H7 (cell line): ENCODE measurements at regions not wholly inside any gene's neighbourhood (a gene's known extent, or its start where the extent isn't known, plus 50 kb on each side); places are given as distances from the start of the nearest gene placed in this dataset.
"Not testable (repeated sequence)": the region's sequence is repeated elsewhere in the genome, so short reads cannot be mapped to it uniquely, and the experiment has no call there.

Experiments
- DNase-seq: peaks from one replicate; pipeline ENCODE4 v3.0.0; 2012
- H3K27me3 ChIP-seq: 2 replicates; pipeline ENCODE4 v1.6.0; 2011; ENCODE audit warnings: mild to moderate bottlenecking, low read length; ENCODE audit not compliant: control insufficient read depth, insufficient read depth
- H3K36me3 ChIP-seq: replicated peaks from 2 replicates; pipeline ENCODE4 v1.5.1; 2011; ENCODE audit warnings: low read length; ENCODE audit not compliant: control insufficient read depth, insufficient read depth
- H3K4me3 ChIP-seq: 2 replicates; pipeline ENCODE4 v1.5.1; 2011; ENCODE audit warnings: low read depth, mild to moderate bottlenecking, control low read depth, low read length, moderate library complexity; ENCODE audit not compliant: insufficient read depth

DNA sequence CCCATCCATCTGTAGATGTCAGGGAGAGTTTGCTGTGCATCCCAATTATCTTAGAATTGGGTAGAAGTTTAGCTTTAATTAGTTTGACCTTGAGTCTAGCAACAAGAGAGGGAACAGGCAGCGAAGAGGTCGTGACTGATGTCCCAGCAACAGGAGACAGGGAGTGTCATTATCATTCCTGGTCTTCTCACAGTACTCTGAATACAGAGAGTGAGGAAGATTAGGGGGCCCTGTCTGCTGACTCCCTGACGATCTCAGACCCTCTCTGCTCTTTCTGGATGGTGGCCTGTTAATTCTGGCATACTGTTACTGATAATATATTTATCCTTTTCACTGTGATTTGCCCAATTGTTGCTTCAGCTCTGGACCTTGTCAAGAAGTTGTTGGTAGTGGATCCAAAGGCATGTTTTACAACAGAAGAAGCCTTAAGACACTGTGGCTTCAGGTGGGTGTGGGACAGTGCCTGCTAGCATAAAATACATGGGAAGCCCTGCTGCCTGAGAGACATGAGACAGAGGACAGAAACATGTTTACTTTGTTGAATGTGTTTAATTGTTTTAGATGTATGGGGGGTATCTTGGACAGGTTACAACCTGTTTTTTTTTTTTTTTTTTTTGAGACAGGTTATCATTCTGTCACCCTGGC lies 256.6 kb downstream of the GOLGA6L6 start:
- not testable (repeated sequence) for H3K36me3 ChIP-seq, DNase-seq, H3K27me3 ChIP-seq, H3K4me3 ChIP-seq

DNA sequence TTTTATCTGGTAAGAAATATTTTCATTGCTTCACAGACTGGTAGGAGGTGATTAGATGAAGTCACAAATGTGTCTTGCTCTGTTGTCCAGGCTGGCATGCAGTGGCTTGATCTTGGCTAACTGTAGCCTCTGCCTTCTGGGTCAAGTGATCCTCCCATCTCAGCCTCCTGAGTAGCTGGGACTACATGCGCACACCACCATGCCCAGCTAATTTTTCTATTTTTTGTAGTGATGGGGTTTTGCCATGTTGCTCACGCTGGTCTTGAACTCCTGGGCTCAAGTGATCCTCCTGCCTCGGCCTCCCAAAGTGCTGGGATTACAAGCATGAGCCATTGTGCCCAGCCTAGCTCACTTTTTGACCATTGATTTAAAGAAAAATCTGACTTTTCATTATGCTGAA lies 257.9 kb downstream of the GOLGA6L6 start:
- H3K4me3 ChIP-seq, result not testable (repeated sequence)

DNA sequence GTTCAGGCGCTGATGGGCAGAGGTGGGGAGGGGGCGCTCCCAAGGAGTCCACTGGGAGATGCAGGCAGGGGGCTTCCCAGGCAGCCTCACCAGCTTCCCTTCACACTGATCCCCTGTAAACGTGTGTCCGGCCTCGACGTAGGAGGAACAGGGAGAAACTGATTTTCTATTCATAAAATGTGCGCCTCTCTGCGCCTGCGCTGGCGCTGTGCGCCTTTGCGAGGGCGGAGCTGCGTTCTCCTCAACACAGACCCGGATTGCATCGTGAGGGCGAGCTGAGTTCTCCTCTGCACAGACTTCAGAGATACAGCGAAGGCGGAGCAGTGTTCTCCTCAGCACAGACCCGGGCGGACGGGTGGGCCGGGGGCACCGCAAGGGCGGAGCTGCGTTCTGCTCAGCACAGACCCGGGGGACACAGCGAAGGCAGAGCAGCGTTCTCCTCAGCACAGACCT lies 259.1 kb downstream of the GOLGA6L6 start:
- H3K27me3 ChIP-seq, H3K4me3 ChIP-seq, DNase-seq, H3K36me3 ChIP-seq: not testable (repeated sequence)

More for the DNA sequence above, 257.9 kb downstream of the GOLGA6L6 start:
- DNase-seq, H3K36me3 ChIP-seq, H3K27me3 ChIP-seq: not testable (repeated sequence)

DNA sequence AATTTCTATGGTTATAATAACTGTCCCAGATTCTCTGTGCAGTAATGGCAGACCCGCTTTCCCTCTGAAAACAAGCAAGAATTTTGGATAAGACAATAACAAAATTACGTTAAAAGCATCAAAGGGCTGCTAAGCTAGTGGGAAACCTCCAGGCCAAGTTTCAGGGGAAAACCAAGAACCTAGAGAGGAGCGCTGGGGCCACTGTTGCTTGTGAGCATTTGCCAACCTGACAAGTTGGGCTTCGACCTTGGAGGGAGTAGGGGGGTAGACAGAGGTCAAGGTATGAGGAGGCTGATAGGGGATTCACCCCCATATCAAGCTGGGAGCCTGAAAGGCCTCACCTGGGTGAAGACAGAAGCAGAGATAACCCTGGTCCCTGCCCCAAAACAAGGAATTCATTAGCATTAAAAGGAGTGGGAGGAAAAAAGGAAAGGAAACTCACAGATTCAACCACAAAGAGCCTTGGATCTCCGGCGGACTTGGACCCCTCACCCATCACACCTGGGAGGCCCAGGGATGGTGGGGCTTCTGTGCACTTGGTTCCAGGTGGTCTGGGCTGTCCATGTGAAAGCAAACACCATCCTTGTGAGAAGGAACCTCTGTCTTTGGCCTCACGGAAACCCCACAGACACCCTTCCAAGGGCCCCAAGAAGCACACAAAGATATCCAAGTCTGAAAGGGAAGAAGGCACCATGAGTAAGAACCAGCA lies 259.9 kb downstream of the GOLGA6L6 start:
- H3K4me3 ChIP-seq, DNase-seq, H3K27me3 ChIP-seq, H3K36me3 ChIP-seq: not testable (repeated sequence)

DNA sequence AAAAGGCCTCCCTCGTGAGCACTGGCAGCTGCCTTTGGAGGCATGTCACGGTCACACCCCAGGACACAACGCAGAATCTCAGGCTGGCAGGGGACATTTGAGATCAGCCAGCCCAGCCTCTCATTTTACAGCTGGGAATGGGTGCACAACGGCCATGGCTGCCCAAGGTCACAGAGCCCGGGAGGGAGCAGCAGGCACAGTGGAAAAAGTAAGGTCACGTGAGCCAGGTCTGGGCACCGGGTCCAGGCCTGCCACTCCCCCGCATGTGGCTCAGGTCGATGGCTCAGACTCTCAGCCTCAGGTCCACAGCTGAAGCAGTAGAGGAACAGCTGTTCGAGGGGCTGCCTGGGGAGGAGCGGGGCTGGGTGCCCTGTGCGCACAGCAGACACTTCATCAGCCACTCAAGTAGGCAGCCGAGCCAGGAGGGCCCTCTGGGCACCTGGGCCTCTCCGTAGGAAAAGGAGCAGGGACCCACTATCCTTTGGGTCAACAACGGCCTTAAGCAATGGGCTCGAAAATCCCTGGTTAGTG lies 260.6 kb downstream of the GOLGA6L6 start:
- Histone ChIP-seq H3K36me3 (no peaks in the 10 kb centered on the region), H3K4me3 (no peak overlapping the region)
- no peak for DNase-seq

DNA sequence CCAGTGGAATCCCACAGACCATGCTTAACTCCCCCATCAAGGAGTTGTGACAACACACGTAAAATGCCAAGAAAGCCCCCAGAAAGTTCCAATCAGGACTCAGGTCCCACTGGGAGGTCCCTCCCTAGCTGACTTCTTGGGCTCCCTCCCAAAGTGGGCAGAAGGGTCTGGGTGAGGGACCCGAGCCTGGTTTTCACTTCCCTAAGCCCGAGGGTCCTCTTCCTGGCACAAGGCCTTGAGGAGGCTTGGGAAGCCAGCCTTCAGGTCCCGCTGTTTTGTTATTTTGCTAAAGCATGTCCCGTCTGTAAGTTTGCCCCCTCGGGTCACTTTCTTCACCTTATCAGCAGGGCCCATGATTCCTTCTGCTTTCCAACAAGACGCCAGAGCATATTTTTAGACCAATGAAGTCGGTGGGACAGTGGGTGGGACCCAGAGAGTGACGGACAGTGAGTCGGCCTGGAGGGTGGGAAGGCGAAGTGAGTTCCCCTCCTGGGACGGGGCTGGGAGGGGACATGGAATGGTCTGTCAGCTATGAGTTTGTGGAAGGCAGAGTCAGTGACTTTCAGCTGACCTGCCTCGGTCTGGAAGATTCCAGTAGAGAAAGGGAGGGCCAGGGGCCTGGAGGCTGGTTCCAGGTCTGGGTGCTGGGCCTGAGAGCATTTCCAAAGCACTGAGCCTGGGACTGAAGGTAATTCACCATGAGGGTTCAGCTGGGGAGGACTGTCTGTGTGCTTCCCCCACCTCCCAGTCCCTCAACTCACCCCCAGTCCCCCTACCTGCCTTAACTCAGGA lies 261.3 kb downstream of the GOLGA6L6 start:
- not testable (repeated sequence) for H3K27me3 ChIP-seq

More for the DNA sequence above, 260.6 kb downstream of the GOLGA6L6 start:
- no peaks in the 10 kb centered on the region for H3K27me3 ChIP-seq

DNA sequence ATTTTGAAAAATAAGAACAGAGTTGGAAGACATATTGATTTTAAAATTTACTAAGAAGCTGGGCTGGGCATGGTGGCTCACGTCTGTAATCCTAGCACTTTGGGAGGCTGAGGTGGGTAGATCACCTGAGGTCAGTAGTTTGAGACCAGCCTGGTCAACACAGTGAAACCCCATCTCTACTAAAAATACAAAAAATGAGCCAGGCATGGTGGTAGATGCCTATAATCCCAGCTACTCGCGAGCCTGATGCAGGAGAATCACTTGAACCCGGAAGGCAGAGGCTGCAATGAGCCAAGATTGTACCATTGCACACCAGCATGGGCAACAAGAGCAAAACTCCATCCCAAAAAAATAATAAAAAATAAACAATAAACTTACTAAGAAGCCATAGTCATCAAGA lies 262.5 kb downstream of the GOLGA6L6 start:
- not testable (repeated sequence) for H3K4me3 ChIP-seq, DNase-seq, H3K27me3 ChIP-seq, H3K36me3 ChIP-seq

More for the DNA sequence above, 261.3 kb downstream of the GOLGA6L6 start:
- H3K4me3 ChIP-seq, DNase-seq, H3K36me3 ChIP-seq: not testable (repeated sequence)

DNA sequence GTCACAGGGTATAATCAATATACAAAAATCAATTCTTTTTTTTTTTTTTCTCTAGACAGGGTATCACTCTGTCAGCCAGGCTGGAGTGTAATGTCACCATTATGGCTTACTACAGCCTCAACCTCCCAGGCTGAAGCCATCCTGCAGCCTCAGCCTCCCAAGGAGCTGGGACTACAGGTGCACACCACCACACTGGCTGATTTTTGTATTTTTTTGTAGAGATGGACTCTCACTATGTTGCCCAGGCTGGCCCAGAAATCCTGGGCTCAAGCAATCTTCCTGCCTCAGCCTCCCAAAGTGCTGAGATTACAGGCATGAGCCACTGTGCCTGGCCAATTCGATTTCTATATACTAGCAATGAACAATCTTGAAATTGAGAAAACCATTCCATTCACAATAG lies 263.2 kb downstream of the GOLGA6L6 start:
- not testable (repeated sequence) for H3K4me3 ChIP-seq, H3K27me3 ChIP-seq, H3K36me3 ChIP-seq, DNase-seq

DNA sequence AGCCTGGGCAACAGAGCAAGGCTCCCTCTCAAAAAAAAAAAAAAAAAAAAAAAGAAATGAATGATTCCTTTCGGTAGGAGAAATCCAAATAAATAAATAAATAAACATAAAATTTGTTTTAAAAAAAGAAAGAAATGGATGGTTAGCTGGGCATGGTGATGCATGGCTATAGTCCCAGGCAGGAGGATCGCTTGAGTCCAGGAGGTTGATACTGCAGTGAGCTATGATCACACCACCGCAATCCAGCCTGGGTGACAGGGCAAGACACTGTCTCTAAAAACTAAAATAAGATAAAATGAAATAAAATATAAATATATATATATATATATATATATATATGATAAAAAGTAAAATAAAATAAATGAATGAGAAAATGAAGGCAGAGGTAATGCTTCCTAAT lies 264.1 kb downstream of the GOLGA6L6 start:
- H3K27me3 ChIP-seq, H3K4me3 ChIP-seq, H3K36me3 ChIP-seq, DNase-seq: not testable (repeated sequence)

DNA sequence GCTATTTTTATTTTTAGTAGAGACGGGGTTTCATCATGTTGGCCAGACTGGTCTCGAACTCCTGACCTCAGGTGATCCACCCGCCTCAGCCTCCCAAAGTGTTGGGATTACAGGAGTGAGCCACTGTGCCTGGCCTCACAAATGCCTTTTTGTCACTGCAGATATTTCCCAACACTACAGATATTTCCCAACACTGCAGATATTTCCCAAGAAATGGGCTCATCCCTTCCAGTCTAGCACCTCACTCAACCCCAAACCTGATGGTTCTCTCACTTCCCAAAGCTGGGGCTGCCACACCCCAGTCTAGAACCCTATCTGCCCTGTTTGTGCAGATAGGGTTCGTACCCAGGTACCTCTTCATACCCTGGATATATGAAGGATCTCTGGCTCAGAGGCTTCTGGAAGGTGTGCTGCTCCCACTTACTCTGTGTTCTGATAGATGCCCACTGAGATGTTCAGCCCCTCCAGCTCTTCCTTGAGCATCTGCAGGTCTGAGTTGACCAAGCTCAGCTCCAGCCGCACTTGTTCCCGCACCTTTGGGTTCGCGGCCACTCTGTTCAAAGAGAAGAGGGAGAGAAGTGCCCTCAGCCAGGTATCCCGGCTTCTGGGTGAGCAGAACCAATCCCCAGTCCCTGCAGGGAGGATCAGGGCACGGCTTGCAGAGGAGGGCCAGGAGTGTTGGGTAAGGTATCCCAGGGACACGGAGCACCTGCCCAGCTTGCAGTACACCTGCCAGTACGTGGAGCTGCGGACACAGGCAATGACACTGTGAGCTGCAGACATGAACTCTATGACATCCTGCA lies 265.1 kb downstream of the GOLGA6L6 start:
- H3K27me3 ChIP-seq, H3K36me3 ChIP-seq, DNase-seq, H3K4me3 ChIP-seq: not testable (repeated sequence)

DNA sequence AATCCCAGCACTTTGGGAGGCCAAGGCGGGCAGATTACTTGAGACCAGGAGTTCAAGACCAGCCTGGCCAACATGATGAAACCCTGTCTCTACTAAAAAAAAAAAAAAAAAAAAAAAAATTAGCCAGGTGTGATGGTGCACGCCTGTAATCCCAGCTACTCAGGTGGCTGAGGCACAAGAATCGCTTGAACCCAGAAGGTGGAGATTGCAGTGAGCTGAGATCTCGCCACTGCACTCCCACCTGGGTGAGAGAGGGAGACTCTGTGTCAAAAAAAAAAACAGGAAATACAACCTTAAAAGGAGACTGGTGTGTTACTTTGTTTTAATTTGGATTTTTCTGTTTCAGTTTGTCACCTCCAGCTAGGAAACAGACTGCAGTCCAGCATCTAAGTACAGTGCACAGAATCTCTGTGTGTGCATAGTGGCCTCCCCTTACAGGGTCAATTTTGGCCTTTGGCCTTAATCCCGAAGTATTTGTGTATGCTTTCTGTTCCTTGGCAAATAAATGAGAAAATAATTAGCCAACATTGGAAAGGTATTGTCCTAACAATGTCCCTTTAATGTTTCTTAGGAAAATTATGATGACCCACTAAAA lies 266.1 kb downstream of the GOLGA6L6 start:
- DNase-seq, H3K27me3 ChIP-seq, H3K36me3 ChIP-seq, H3K4me3 ChIP-seq: not testable (repeated sequence)

DNA sequence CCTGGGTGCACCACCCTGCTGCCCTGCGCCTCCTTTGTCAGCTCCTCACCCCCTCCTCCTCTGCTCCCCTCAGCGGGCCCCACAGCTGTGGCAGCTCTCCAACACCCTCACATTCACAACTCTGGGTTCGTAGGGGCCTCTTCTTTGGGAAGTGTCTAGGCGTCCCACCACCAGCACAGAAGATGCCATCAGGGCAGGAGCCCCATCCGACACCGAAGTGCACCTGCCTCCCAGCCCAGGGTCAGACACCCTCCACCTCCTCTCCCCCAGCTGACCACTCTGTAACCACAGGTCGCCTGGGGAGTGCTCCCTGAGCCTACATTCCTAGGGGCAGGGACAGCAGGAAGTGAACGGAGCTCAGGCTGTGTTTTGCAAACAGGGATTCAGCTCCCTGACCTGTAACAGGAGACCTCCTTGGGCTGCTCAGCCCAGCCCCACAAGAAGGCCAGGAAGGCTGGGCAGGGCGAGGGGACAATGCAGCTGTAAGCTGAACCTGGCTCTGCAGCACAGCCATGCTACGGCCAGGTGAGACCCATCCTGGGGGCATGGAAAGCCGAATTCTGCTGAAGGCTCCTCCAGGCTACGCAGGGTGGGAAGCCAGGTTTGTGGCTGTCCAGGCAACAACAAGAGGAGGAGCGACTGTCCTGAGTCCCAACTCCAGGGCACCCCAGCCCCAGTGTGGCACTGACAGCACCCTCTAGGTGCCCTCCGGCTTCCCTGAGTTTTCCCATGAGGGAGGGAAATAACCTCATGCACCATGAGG lies 269.0 kb downstream of the GOLGA6L6 start:
- H3K4me3 ChIP-seq, result no peak overlapping the region
- no peaks in the 10 kb centered on the region for H3K27me3 ChIP-seq
- DNase-seq, result no peak
- no peaks in the 10 kb centered on the region for H3K36me3 ChIP-seq

DNA sequence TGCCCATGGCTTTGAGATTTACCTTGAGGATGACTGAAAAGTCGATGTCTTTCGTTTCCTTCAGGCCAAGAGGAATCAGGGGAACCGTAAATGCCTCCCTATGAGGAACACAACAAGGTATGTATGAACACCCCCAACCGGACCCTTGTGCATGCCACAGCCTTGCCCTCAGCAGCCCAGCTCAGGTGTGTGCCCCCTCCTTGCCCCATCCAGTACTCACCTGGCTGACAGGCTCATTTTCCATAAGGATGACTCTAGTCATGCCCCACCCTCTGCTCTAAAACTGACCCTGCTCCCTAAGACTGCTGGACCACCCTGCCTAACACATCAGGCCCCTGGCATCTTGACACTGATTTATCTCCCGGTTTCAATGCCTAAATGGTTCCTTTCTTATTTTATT lies 270.0 kb downstream of the GOLGA6L6 start:
- DNase-seq, result no peak
- Histone ChIP-seq H3K27me3 (no peaks in the 10 kb centered on the region), H3K36me3 (no peaks in the 10 kb centered on the region), H3K4me3 (no peak overlapping the region)
